Coronary artery (tissue), 2 donors: ENCODE measurements at regions not wholly inside any gene's neighbourhood (a gene's known extent, or its start where the extent isn't known, plus 50 kb on each side); places are given as distances from the start of the nearest gene placed in this dataset.
"Not testable (repeated sequence)": the region's sequence is repeated elsewhere in the genome, so short reads cannot be mapped to it uniquely, and the experiment has no call there.

Experiments used
- DNase-seq: peaks from one replicate; pipeline ENCODE4 v3.0.0-alpha.2; 2017; ENCODE audit warnings: low spot score
- H3K27ac ChIP-seq, 2 donors: fragments of 200-600 bp; sonication (generic); one replicate each; pipeline ENCODE4 v1.5.1; 2016 to 2019
- H3K4me3 ChIP-seq: fragments of 200-600 bp; sonication (generic); 2 replicates; pipeline ENCODE4 v1.5.1; 2016; ENCODE audit warnings: mild to moderate bottlenecking, moderate library complexity
- TF ChIP-seq, protein P1 (sequence below): fragments of 200-600 bp; sonication (generic); IDR thresholded peaks from one replicate; pipeline ENCODE4 v1.5.1; 2019; ENCODE audit warnings: antibody characterized with exemption

DNA sequence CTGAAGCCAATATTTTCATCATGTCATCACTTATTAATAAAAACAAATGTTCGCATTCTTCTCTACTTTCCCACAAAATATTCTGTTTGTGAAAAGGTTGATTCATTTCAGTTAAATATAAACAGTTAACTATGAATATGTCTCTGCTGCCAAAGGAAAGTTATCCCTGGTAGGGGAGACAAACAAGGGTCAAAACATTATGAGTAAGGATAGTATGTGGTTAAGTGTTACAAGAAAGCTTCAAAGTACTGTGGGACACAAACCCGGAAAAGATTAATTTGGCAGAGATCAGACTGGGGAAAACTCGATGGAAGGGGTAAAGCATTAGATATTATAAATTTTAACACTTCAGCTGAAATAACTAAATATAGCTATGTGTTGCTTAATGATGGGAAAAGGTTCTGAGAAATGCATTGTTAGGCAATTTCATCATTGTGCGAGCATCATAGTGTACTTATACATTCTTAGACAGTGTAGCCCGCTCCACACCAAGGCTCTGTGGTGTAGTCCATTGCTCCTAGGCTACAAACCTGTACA, 436.5 kb upstream of the TBL1XR1 start:
- Histone ChIP-seq H3K4me3 (no peak overlapping the region), H3K27ac (no peak overlapping the region)
- DNase-seq = no peak
- TF ChIP-seq, protein P1, sequence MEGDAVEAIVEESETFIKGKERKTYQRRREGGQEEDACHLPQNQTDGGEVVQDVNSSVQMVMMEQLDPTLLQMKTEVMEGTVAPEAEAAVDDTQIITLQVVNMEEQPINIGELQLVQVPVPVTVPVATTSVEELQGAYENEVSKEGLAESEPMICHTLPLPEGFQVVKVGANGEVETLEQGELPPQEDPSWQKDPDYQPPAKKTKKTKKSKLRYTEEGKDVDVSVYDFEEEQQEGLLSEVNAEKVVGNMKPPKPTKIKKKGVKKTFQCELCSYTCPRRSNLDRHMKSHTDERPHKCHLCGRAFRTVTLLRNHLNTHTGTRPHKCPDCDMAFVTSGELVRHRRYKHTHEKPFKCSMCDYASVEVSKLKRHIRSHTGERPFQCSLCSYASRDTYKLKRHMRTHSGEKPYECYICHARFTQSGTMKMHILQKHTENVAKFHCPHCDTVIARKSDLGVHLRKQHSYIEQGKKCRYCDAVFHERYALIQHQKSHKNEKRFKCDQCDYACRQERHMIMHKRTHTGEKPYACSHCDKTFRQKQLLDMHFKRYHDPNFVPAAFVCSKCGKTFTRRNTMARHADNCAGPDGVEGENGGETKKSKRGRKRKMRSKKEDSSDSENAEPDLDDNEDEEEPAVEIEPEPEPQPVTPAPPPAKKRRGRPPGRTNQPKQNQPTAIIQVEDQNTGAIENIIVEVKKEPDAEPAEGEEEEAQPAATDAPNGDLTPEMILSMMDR = no peak

DNA sequence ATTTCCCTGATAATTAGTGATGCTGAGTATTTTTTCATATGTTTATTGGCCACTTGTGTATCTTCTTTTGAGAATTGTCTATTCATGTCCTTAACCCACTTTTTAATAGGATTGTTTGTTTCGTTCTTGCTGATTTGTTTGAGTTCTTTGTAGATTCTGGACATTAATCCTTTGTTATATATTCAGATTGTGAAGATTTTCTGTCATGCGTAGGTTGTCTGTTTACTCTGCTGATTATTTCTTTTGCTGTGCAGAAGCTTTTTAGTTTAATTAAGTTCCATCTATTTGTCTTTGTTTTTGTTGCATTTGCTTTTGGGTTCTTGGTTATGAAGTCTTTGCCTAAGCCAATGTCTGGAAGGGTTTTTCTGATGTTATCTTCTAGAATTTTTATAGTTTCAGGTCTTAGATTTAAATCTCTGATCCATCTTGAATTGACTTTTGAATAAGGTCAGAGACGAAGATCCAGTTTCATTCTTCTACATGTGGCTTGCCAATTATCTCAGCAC, 438.4 kb upstream of the TBL1XR1 start:
- not testable (repeated sequence) for DNase-seq, H3K27ac ChIP-seq, H3K4me3 ChIP-seq

DNA sequence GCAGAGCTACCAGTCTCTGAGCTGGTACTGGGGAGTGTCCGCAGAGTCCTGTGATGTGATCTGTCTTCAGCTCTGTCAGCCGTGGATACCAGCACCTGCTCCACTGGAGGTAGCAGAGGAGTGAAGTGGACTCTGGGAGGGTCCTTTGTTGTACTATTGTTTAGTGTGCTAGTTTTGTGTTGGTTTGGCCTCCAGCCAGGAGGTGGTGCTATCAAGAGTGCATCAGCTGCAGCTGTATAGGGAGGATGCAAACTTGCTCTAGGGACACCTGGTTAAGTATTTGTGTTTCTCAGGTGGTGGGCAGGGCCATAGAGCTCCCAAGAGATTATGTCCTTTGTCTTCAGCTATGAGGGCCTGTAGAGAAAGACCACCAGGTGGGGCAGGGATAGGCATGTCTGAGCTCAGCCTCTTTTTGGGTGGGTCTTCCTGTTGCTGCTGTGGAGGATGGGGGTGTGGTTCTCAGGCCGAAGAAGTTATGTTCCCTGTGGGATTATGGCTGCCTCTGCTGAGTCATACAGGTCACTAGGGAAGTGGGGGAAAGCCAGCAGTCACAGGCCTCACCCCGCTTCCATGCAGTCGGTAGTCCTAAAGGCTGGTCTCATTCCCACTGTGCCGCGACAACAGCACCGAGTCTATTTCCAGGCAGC, 443.2 kb upstream of the TBL1XR1 start:
- Histone ChIP-seq H3K27ac (no peak overlapping the region), H3K4me3 (no peak overlapping the region)
- no peak for DNase-seq
- TF ChIP-seq, protein P1 = no peak

DNA sequence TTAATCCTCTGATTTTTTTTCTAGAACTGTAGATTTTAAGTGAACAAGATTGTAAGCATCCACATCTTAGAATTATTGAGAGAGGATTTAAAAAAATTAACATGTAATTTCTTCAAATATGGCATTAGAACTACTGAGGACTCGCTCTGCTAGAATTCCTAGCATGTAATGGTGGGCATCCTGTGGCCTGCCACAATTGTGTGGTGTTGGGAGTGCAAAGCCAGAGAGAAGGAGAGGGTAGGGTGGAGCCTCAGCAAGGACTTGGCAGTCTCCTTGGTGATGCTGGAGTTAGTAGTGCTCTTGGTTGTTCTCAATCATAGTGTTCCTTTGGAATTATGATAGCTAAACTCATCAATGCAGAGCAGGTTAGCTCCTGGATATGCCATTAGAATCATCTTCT, 443.9 kb upstream of the TBL1XR1 start:
- DNase-seq = no peak
- no peak overlapping the region for H3K4me3 ChIP-seq
- TF ChIP-seq, protein P1 = no peak

DNA sequence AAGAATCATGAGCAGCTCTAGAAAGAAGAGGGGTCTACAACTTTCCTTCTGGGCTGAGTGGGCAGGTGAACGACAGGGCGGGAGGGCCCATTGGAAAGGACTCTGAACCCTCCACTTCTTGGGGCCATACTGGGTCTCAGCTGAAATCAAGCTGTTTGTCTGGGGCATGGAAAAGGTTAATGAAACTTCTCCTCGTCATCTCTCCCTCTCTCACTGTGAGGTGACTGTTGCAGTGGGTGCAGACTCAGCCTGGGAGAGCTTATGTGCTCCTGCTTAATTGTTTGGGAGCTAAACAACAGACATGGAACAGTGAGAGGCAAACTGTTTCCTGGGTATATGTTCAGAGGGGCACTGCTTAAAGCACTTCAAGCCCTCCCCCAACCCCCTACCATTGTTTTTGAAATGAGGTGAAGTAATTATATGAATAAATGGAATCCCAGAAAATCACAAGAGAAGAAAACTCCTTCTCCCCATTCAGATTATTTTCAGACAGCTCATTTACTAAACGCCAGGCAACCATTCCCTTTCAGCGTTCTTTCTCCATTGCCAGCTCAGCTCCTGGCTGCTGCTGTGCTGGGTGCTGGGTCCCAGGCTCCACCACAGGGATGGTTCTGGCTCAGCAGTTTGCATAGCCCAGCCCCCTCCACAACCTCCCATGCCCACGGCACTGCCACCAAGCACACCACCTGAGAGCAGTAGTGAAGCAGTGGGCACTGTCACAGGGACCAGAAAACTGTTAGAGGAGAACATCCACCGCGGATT, 444.9 kb upstream of the TBL1XR1 start:
- Histone ChIP-seq H3K4me3 (no peak overlapping the region), H3K27ac (peak overlapping the region in 1 of 2 donors; percentile 51)
- DNase-seq = no peak
- TF ChIP-seq, protein P1 = no peak

More for the DNA sequence above, 443.9 kb upstream of the TBL1XR1 start:
- H3K27ac ChIP-seq = no peak overlapping the region

DNA sequence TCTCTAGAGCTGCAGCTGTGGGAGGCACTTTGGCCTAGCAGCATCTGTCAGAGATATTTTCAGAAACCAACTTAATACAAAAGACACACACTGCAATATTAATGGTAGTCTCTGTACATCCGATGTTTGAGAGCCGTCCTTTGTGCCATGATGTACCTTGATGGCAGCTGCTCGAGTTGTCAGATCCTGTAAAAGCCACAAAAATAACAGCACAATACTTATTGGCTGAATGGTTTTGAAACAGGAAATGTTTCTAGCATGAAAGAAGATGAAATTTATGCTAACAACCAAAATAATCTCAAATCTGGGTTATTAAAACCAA, 445.5 kb upstream of the TBL1XR1 start:
- Histone ChIP-seq H3K4me3 (no peak overlapping the region), H3K27ac (peak overlapping the region in 1 of 2 donors; percentile 51)
- TF ChIP-seq, protein P1 = no peak
- no peak for DNase-seq

DNA sequence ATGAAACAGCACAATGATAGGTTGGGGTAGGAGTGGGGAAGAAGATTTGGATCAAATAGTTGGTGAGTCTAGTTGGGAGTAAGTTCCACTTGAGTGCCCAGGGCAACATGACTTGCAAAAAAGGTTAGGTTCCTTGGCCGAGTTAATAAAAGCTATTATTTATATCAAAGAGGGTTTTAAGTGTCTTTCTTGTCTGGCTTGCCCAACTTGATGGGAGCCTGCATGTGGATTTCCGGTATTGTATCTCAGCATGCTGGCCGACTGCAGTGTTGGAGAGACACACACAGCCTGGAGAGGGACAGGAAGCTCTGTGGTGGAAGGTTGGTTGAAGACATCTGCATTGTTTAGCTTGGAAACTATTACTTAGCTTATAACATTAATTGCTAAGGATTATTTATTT, 449.5 kb upstream of the TBL1XR1 start:
- Histone ChIP-seq H3K27ac (no peak overlapping the region), H3K4me3 (no peak overlapping the region)
- TF ChIP-seq, protein P1 = no peak
- DNase-seq = no peak
